ENCODE measurements at regions not wholly inside any gene's neighbourhood (a gene's known extent, or its start where the extent isn't known, plus 50 kb on each side); places are given as distances from the start of the nearest gene placed in this dataset.
"Not testable (repeated sequence)": the region's sequence is repeated elsewhere in the genome, so short reads cannot be mapped to it uniquely, and the experiment has no call there.

GRCh38 chr3:102715030-102715697 lies 280.3 kb downstream of the ZPLD1 start:
- TF ChIP-seq CTCF (IDR thresholded peaks at IDR 0.05) (no peak), POLR2A (IDR thresholded peaks at IDR 0.05) (no peak), POLR2AphosphoS5 (IDR thresholded peaks at IDR 0.05) (no peak), EP300 (IDR thresholded peaks at IDR 0.05) (no peak)
- 75 to 82% methylated on average over 2 of the region's 2 CpGs for WGBS, 2 donors
- Histone ChIP-seq H3K4me1 (no peaks in the 10 kb centered on the region), H3K36me3 (no peaks in the 10 kb centered on the region), H3K27ac (no peak overlapping the region), H3K4me3 (no peak overlapping the region), H3K27me3 (no peaks in the 10 kb centered on the region), H3K9me3 (no peaks in the 10 kb centered on the region)
- intact Hi-C loops (cut with DNase I): no loop called here
- no peak for DNase-seq

GRCh38 chr3:102718651-102719050 lies 283.8 kb downstream of the ZPLD1 start:
- H3K27ac ChIP-seq: no peak overlapping the region
- DNase-seq: no peak
- TF ChIP-seq POLR2AphosphoS5 (IDR thresholded peaks at IDR 0.05) (no peak), POLR2A (IDR thresholded peaks at IDR 0.05) (no peak), EP300 (IDR thresholded peaks at IDR 0.05) (no peak), CTCF (IDR thresholded peaks at IDR 0.05) (no peak)
- H3K36me3 ChIP-seq: no peaks in the 10 kb centered on the region
- intact Hi-C loops (cut with DNase I): no loop called here
- no peaks in the 10 kb centered on the region for H3K27me3 ChIP-seq
- H3K4me1 ChIP-seq: no peaks in the 10 kb centered on the region
- 84% methylated on average over 2 of the region's 2 CpGs for WGBS, 2 donors
- no peak overlapping the region for H3K4me3 ChIP-seq
- no peaks in the 10 kb centered on the region for H3K9me3 ChIP-seq

GRCh38 chr3:102722317-102722716 lies 287.5 kb downstream of the ZPLD1 start:
- 44 to 57% methylated on average over 2 of the region's 2 CpGs for WGBS, 2 donors
- intact Hi-C loops (cut with DNase I): no loop called here

GRCh38 chr3:102727340-102727739 lies 292.5 kb downstream of the ZPLD1 start:
- H3K27ac ChIP-seq: no peak overlapping the region
- no peak for DNase-seq
- no peak overlapping the region for H3K4me3 ChIP-seq
- H3K9me3 ChIP-seq: no peaks in the 10 kb centered on the region
- no peaks in the 10 kb centered on the region for H3K36me3 ChIP-seq
- TF ChIP-seq EP300 (IDR thresholded peaks at IDR 0.05) (no peak), POLR2A (IDR thresholded peaks at IDR 0.05) (no peak), CTCF (IDR thresholded peaks at IDR 0.05) (no peak), POLR2AphosphoS5 (IDR thresholded peaks at IDR 0.05) (no peak)
- no peaks in the 10 kb centered on the region for H3K4me1 ChIP-seq
- WGBS, 2 donors: 73 to 86% methylated on average over 2 of the region's 2 CpGs
- no peaks in the 10 kb centered on the region for H3K27me3 ChIP-seq
- intact Hi-C loops (cut with DNase I): no loop called here

More at GRCh38 chr3:102722317-102722716, 287.5 kb downstream of the ZPLD1 start:
- Histone ChIP-seq H3K9me3 (no peaks in the 10 kb centered on the region), H3K36me3 (no peaks in the 10 kb centered on the region), H3K27me3 (no peaks in the 10 kb centered on the region), H3K4me3 (no peak overlapping the region), H3K27ac (no peak overlapping the region), H3K4me1 (no peaks in the 10 kb centered on the region)
- TF ChIP-seq CTCF (IDR thresholded peaks at IDR 0.05) (no peak), POLR2AphosphoS5 (IDR thresholded peaks at IDR 0.05) (no peak), POLR2A (IDR thresholded peaks at IDR 0.05) (no peak), EP300 (IDR thresholded peaks at IDR 0.05) (no peak)
- DNase-seq: no peak

GRCh38 chr3:102732581-102732980 lies 297.8 kb downstream of the ZPLD1 start:
- 92 to 93% methylated on average over 12 of the region's 12 CpGs for WGBS, 2 donors

More at GRCh38 chr3:102732581-102732980, 297.8 kb downstream of the ZPLD1 start:
- H3K4me3 ChIP-seq; H3K27me3 ChIP-seq; H3K4me1 ChIP-seq; H3K27ac ChIP-seq; H3K9me3 ChIP-seq; intact Hi-C loops (cut with DNase I); DNase-seq; H3K36me3 ChIP-seq: not testable (repeated sequence)

Data from sigmoid colon (tissue), 6 donors.